ENCODE measurements at regions not wholly inside any gene's neighbourhood (a gene's known extent, or its start where the extent isn't known, plus 50 kb on each side); places are given as distances from the start of the nearest gene placed in this dataset.
"Not testable (repeated sequence)": the region's sequence is repeated elsewhere in the genome, so short reads cannot be mapped to it uniquely, and the experiment has no call there.

DNA sequence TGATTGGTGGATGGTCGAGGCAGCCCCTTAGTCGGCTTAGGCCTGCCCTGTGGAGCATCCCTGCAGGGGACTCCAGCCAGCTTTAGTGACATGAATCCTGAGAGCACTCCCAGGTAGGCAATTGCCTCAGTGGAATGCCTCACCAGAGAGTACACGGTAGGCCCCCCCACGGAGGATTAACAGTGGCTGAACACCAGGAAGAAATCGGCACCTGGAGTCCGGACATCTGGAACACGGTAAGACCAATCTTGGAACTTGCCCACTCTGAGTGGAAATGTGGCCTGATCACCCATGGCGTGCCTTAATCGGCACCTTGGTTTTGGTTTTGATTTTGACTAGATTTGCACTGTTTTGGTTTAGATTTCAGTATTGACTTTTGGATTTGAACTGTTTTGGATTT lies 326.2 kb upstream of the NCKAP5 start:
- Mint-ChIP-seq H3K27me3 (ENCODE audit: low read depth, poor library complexity) (no peaks in the 10 kb centered on the region), H3K4me1 (no peaks in the 10 kb centered on the region), H3K4me3 (no peak overlapping the region), H3K36me3 (ENCODE audit: low read depth) (no peaks in the 10 kb centered on the region), H3K27ac (no peak overlapping the region), H3K9me3 (peaks cover 43% of the 10 kb centered on the region)
- DNase-seq, result no peak
- TF ChIP-seq, protein P1, sequence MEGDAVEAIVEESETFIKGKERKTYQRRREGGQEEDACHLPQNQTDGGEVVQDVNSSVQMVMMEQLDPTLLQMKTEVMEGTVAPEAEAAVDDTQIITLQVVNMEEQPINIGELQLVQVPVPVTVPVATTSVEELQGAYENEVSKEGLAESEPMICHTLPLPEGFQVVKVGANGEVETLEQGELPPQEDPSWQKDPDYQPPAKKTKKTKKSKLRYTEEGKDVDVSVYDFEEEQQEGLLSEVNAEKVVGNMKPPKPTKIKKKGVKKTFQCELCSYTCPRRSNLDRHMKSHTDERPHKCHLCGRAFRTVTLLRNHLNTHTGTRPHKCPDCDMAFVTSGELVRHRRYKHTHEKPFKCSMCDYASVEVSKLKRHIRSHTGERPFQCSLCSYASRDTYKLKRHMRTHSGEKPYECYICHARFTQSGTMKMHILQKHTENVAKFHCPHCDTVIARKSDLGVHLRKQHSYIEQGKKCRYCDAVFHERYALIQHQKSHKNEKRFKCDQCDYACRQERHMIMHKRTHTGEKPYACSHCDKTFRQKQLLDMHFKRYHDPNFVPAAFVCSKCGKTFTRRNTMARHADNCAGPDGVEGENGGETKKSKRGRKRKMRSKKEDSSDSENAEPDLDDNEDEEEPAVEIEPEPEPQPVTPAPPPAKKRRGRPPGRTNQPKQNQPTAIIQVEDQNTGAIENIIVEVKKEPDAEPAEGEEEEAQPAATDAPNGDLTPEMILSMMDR (IDR thresholded peaks at IDR 0.05), result no peak

GRCh38 chr2:133897838-133898237 lies 329.6 kb upstream of the NCKAP5 start:
- H3K4me1 Mint-ChIP-seq; DNase-seq; H3K4me3 Mint-ChIP-seq; H3K36me3 Mint-ChIP-seq (ENCODE audit: low read depth); H3K27ac Mint-ChIP-seq; H3K27me3 Mint-ChIP-seq (ENCODE audit: low read depth, poor library complexity): not testable (repeated sequence)
- H3K9me3 Mint-ChIP-seq, result peaks cover 40% of the 10 kb centered on the region

DNA sequence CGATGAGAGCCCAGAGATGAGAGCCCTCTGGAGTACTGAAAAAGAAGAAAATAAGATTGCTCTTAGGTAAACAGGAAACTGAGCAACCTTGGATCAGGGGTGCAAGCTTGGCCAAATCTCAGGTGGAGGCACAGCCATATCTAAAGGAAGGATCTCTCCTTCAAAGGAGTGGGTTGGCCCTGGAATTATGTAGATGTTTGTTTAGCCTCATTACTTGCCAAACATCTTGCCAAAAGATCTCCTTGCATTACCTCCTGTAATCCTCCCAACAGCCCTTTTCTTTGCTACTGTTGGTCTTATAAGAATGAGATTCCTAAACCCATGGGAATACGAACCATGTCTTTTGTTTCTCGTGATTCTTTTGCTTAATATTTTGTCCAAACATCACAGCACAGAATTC lies 332.6 kb upstream of the NCKAP5 start:
- TF ChIP-seq, protein P1 (IDR thresholded peaks at IDR 0.05), result no peak
- H3K36me3 Mint-ChIP-seq (ENCODE audit: low read depth), result no peaks in the 10 kb centered on the region

GRCh38 chr2:133906396-133906795 lies 338.1 kb upstream of the NCKAP5 start:
- peaks cover 9% of the 10 kb centered on the region for H3K4me1 Mint-ChIP-seq
- H3K27me3 Mint-ChIP-seq (ENCODE audit: low read depth, poor library complexity), result no peaks in the 10 kb centered on the region
- H3K9me3 Mint-ChIP-seq, result peaks cover 28% of the 10 kb centered on the region
- no peak overlapping the region for H3K27ac Mint-ChIP-seq
- peaks cover 5% of the 10 kb centered on the region for H3K36me3 Mint-ChIP-seq (ENCODE audit: low read depth)
- TF ChIP-seq, protein P1 (IDR thresholded peaks at IDR 0.05), result no peak
- no peak for DNase-seq
- no peak overlapping the region for H3K4me3 Mint-ChIP-seq

More for the DNA sequence above, 332.6 kb upstream of the NCKAP5 start:
- peaks cover 5% of the 10 kb centered on the region for H3K4me1 Mint-ChIP-seq
- H3K27me3 Mint-ChIP-seq (ENCODE audit: low read depth, poor library complexity), result no peaks in the 10 kb centered on the region
- no peak overlapping the region for H3K27ac Mint-ChIP-seq
- peaks cover 19% of the 10 kb centered on the region for H3K9me3 Mint-ChIP-seq
- H3K4me3 Mint-ChIP-seq, result no peak overlapping the region
- no peak for DNase-seq

- Mint-ChIP-seq H3K4me1 (peaks cover 9% of the 10 kb centered on the region), H3K36me3 (ENCODE audit: low read depth) (peaks cover 5% of the 10 kb centered on the region), H3K9me3 (peaks cover 28% of the 10 kb centered on the region), H3K27ac (no peak overlapping the region), H3K4me3 (no peak overlapping the region), H3K27me3 (ENCODE audit: low read depth, poor library complexity) (no peaks in the 10 kb centered on the region)
- TF ChIP-seq, protein P1 (IDR thresholded peaks at IDR 0.05), result no peak
- no peak for DNase-seq
Measured at GRCh38 chr2:133906926-133907325, 338.7 kb upstream of the NCKAP5 start.

GRCh38 chr2:133908171-133908570 lies 339.9 kb upstream of the NCKAP5 start:
- Mint-ChIP-seq H3K36me3 (ENCODE audit: low read depth) (peaks cover 5% of the 10 kb centered on the region), H3K4me1 (peaks cover 6% of the 10 kb centered on the region), H3K9me3 (peaks cover 28% of the 10 kb centered on the region), H3K27me3 (ENCODE audit: low read depth, poor library complexity) (no peaks in the 10 kb centered on the region), H3K4me3 (no peak overlapping the region), H3K27ac (no peak overlapping the region)
- TF ChIP-seq, protein P1 (IDR thresholded peaks at IDR 0.05), result no peak
- no peak for DNase-seq
